ENCODE measurements at regions not wholly inside any gene's neighbourhood (a gene's known extent, or its start where the extent isn't known, plus 50 kb on each side); places are given as distances from the start of the nearest gene placed in this dataset.

DNA sequence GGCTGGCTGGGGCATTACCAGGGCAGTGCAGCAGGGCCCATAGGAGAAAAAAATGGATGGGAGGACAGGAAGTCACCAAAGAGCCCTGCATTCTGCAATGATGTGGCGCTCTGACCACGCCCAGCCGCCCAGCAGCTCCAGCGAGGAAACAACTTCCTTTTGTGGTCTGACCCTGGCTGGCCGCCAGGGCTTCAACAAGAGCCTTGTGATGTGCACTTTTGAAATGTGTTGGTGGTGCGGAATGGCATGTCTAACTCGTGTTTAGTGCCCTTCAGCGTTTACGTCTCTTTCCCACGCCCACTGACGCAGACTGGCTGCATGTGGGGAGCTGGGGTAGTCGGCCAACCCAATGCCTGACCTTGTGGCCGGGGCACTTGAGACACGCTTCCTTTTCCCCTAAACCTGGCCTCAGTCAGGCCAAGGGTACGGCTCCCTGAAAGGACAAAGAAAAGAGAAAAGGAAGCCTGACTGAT lies 81.9 kb upstream of the CTNNB1 start:
- TF ChIP-seq, protein P1, sequence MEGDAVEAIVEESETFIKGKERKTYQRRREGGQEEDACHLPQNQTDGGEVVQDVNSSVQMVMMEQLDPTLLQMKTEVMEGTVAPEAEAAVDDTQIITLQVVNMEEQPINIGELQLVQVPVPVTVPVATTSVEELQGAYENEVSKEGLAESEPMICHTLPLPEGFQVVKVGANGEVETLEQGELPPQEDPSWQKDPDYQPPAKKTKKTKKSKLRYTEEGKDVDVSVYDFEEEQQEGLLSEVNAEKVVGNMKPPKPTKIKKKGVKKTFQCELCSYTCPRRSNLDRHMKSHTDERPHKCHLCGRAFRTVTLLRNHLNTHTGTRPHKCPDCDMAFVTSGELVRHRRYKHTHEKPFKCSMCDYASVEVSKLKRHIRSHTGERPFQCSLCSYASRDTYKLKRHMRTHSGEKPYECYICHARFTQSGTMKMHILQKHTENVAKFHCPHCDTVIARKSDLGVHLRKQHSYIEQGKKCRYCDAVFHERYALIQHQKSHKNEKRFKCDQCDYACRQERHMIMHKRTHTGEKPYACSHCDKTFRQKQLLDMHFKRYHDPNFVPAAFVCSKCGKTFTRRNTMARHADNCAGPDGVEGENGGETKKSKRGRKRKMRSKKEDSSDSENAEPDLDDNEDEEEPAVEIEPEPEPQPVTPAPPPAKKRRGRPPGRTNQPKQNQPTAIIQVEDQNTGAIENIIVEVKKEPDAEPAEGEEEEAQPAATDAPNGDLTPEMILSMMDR (IDR thresholded peaks at IDR 0.05; ENCODE audit: borderline replicate concordance, extremely low read depth, low read length, poor library complexity, severe bottlenecking), result no peak
- no peak for TF ChIP-seq EZH2 (IDR thresholded peaks at IDR 0.05; ENCODE audit: borderline replicate concordance, low read depth, low read length, severe bottlenecking)

Measured in DND-41 (cell line).